HepG2 (cell line): ENCODE measurements at regions not wholly inside any gene's neighbourhood (a gene's known extent, or its start where the extent isn't known, plus 50 kb on each side); places are given as distances from the start of the nearest gene placed in this dataset.

Experiments used
- ATAC-seq: fragments of 200-7000 bp; cut with Tn5 transposase; 3 replicates; pipeline ENCODE4 v1.9.1; 2020; ENCODE audit warnings: mild to moderate bottlenecking, moderate library complexity
- BruUV-seq: library from RNA; stranded (reverse); fragments of 400-500 nt; replicated peaks from 2 replicates; lab custom pipeline; 2021; lab: Mats Ljungman, UMichigan
- CTCF ChIA-PET: fragments of 300-600 bp; formaldehyde crosslinking; extraction: SDS; loops from one replicate; lab custom pipeline; 2021; ENCODE audit warnings: low total read pairs, inconsistent platforms, low intra/inter-chr PET ratio; lab: Yijun Ruan, JAX
- POLR2A ChIA-PET: fragments of 350-600 bp; sonication (Branson Sonifier 250); formaldehyde crosslinking; loops from one replicate; lab custom pipeline; 2020; ENCODE audit warnings: antibody characterized with exemption, inconsistent platforms; lab: Yijun Ruan, JAX
- DNase-seq: peaks from one replicate; pipeline ENCODE4 v3.0.0-alpha.2; 2015; ENCODE audit warnings: low spot score
- FAIRE-seq: peaks from 3 replicates; lab custom pipeline; 2011; peaks lifted over from hg19 to GRCh38; lab: Jason Lieb, UNC
- H2AFZ ChIP-seq: one replicate; pipeline ENCODE4 v1.6.1; 2011; ENCODE audit warnings: low read length, inconsistent platforms
- H3K27ac ChIP-seq: fragments of 300-600 bp; 3 replicates; pipeline ENCODE4 v1.8.0; 2011; ENCODE audit warnings: mixed run types, mild to moderate bottlenecking, mixed read lengths, low read length, inconsistent platforms; ENCODE audit not compliant: insufficient read depth; ENCODE audit errors: extremely low read length
- H3K27me3 ChIP-seq, 2 experiments: fragments of 200-600 bp in 1 of 2; 2 replicates in 1 of 2; 3 replicates in 1 of 2; pipeline versions ENCODE4 v1.6.0 to v1.8.0; 2011; ENCODE audit warnings: low read length in 2 of 2, mild to moderate bottlenecking in 2 of 2, moderate library complexity in 2 of 2, inconsistent platforms in 1 of 2; ENCODE audit not compliant: insufficient read depth in 2 of 2, control insufficient read depth in 1 of 2
- H3K36me3 ChIP-seq, 2 experiments: fragments of 200-600 bp in 1 of 2; replicated peaks in 1 of 2; 2 replicates in 1 of 2; 3 replicates in 1 of 2; pipeline versions ENCODE4 v1.5.1 to v1.8.0; 2011; ENCODE audit warnings: low read length in 2 of 2, inconsistent platforms in 1 of 2; ENCODE audit not compliant: insufficient read depth in 2 of 2, control insufficient read depth in 1 of 2
- H3K4me1 ChIP-seq: 2 replicates; pipeline ENCODE4 v1.5.1; 2012; ENCODE audit warnings: low read length, inconsistent platforms; ENCODE audit not compliant: insufficient read depth
- H3K4me2 ChIP-seq: 2 replicates; pipeline ENCODE4 v1.6.0; 2011; ENCODE audit warnings: low read depth, low read length, inconsistent platforms
- H3K4me3 ChIP-seq, 3 experiments: fragments of 200-600 bp in 1 of 3; sonication (generic), shearing (Covaris generic) in 1 of 3; replicated peaks in 1 of 3; 2 replicates each; pipeline ENCODE4 v1.5.1; 2011 to 2016; ENCODE audit warnings: low read length in 3 of 3, inconsistent platforms in 2 of 3, low read depth in 2 of 3, mild to moderate bottlenecking in 2 of 3, control low read depth in 1 of 3, mixed read lengths in 1 of 3; ENCODE audit not compliant: insufficient read depth in 1 of 3
- H3K79me2 ChIP-seq: one replicate; pipeline ENCODE4 v1.6.1; 2011; ENCODE audit warnings: low read length, inconsistent platforms; ENCODE audit not compliant: insufficient read depth
- H3K9ac ChIP-seq: 2 replicates; pipeline ENCODE4 v1.6.0; 2011; ENCODE audit warnings: mild to moderate bottlenecking, low read depth, low read length, inconsistent platforms; ENCODE audit not compliant: insufficient read depth
- H3K9me3 ChIP-seq: 2 replicates; pipeline ENCODE4 v1.5.1; 2012; ENCODE audit warnings: mild to moderate bottlenecking, low read length
- H4K20me1 ChIP-seq: 2 replicates; pipeline ENCODE4 v1.6.0; 2011; ENCODE audit warnings: inconsistent platforms, mild to moderate bottlenecking, low read length, moderate library complexity; ENCODE audit not compliant: insufficient read depth
- ETV5 ChIP-seq: IDR thresholded peaks from 2 replicates; pipeline ENCODE4 v1.6.1; 2018; ENCODE audit warnings: missing biosample characterization, missing genetic modification reagents, inconsistent platforms, borderline replicate concordance
- HNF4A ChIP-seq: sonication (generic); formaldehyde crosslinking; IDR thresholded peaks from 2 replicates; pipeline ENCODE4 v1.4.0; 2020; ENCODE audit warnings: missing genetic modification reagents
- HOXD1 ChIP-seq: sonication (generic); formaldehyde crosslinking; IDR thresholded peaks from 2 replicates; pipeline ENCODE4 v1.5.0; 2020; ENCODE audit warnings: missing genetic modification reagents
- JDP2 ChIP-seq: sonication (generic); formaldehyde crosslinking; IDR thresholded peaks from 2 replicates; pipeline ENCODE4 v1.8.1; 2022; ENCODE audit warnings: missing genetic modification reagents, borderline replicate concordance
- KLF9 ChIP-seq: IDR thresholded peaks from 2 replicates; pipeline ENCODE4 v1.6.1; 2016; ENCODE audit warnings: low read depth
- SCMH1 ChIP-seq: sonication (generic); formaldehyde crosslinking; IDR thresholded peaks from 2 replicates; pipeline ENCODE4 v1.9.0; 2021; ENCODE audit warnings: missing genetic modification reagents, mild to moderate bottlenecking, borderline replicate concordance
- SUZ12 ChIP-seq: fragments of 150-350 bp; IDR thresholded peaks from 2 replicates; pipeline ENCODE4 v1.6.1; 2014; ENCODE audit warnings: low read depth, low read length
- TCF7 ChIP-seq: sonication (generic); IDR thresholded peaks from 2 replicates; pipeline ENCODE4 v1.6.1; 2016; ENCODE audit warnings: antibody characterized with exemption, low read depth
- ZNF263 ChIP-seq: sonication (generic); formaldehyde crosslinking; IDR thresholded peaks from 2 replicates; pipeline ENCODE4 v1.4.0; 2020; ENCODE audit warnings: missing genetic modification reagents
- ZNF383 ChIP-seq: sonication (generic); formaldehyde crosslinking; IDR thresholded peaks from 2 replicates; pipeline ENCODE4 v1.4.0; 2020; ENCODE audit warnings: missing genetic modification reagents, mild to moderate bottlenecking, borderline replicate concordance
- ZNF580 ChIP-seq: IDR thresholded peaks from 2 replicates; pipeline ENCODE4 v1.6.1; 2016; ENCODE audit warnings: low read depth, borderline replicate concordance
- WGBS: methylation state at CpG from one replicate; pipeline ENCODE4 v1.1.6; 2017; ENCODE audit warnings: low lambda C conversion rate; 5-methylcytosine and 5-hydroxymethylcytosine counted together
- in situ Hi-C: cut with HindIII; loops from 2 replicates; pipeline ENCODE4 v1.10.0; 2017; ENCODE audit warnings: low pct_unique_long_range_greater_than_20kb; ENCODE audit not compliant: extremely low pct_ligation_motif_present
- intact Hi-C: fragments of 100-400 bp; cut with micrococcal nuclease; formaldehyde crosslinking; loops from one replicate; pipeline ENCODE4 v1.10.0; 2022; ENCODE audit not compliant: unreplicated experiment
- TF ChIP-seq, protein P1 (sequence below): IDR thresholded peaks from 2 replicates; pipeline ENCODE4 v1.6.1; 2016; ENCODE audit warnings: missing compliant biosample characterization, missing genetic modification reagents, borderline replicate concordance
- TF ChIP-seq, protein P2 (sequence below): IDR thresholded peaks from 2 replicates; pipeline ENCODE4 v1.6.1; 2016
- TF ChIP-seq, protein P3 (sequence below): IDR thresholded peaks from 2 replicates; pipeline ENCODE4 v1.6.1; 2016; ENCODE audit warnings: mild to moderate bottlenecking, missing biosample characterization, missing genetic modification reagents
- TF ChIP-seq, protein P4 (sequence below): IDR thresholded peaks from 2 replicates; pipeline ENCODE4 v1.6.1; 2018; ENCODE audit warnings: missing genetic modification reagents

DNA sequence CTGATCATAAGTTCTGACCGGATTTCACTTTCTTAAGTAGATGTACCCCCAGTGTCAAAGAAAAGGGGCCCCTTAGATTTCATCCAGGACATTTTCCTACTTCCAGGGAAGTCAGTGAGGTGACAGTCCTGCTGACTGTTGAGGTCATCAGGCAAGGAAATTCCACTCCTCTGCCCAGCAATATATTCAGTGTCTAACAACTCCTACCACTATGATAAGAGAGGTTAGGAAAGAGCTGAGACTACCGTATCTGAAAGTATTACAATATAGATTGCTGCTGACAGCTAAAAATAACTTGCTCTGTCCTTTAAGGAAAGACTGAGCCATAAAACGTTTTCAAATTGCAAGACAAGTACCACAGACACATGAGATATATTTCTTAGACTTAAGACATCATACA lies 325.1 kb downstream of the EFNB2 start (continued):
- TF ChIP-seq, protein P1, sequence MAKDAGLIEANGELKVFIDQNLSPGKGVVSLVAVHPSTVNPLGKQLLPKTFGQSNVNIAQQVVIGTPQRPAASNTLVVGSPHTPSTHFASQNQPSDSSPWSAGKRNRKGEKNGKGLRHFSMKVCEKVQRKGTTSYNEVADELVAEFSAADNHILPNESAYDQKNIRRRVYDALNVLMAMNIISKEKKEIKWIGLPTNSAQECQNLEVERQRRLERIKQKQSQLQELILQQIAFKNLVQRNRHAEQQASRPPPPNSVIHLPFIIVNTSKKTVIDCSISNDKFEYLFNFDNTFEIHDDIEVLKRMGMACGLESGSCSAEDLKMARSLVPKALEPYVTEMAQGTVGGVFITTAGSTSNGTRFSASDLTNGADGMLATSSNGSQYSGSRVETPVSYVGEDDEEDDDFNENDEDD (CRISPR knock-in tag) = no peak
- no peak for TF ChIP-seq HNF4A (CRISPR knock-in tag)
- TF ChIP-seq ZNF383 (CRISPR knock-in tag) = no peak
- no peak for TF ChIP-seq HOXD1 (CRISPR knock-in tag)

DNA sequence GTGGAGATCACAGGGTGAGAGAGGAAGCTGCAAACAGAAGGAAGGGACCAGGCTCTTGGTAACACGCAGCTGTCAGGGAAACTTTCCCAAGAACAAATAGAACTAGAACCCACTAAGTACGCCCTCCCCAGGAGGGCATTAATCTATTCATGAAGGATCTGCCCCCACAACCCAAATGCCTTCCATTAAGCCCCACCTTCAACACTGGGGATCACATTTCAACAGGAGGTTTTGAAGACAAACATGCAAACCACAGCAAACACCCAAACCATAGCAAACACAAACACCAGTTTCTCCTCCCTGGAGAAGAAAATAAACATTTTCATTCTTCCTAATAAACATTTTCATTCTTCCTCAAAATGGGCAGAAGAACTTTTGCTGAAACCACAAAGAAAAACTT lies 329.6 kb downstream of the EFNB2 start:
- TF ChIP-seq KLF9 (CRISPR knock-in tag) (no peak), SCMH1 (CRISPR knock-in tag) (no peak), TCF7 (no peak)
- Histone ChIP-seq H3K4me2 (no peak overlapping the region), H3K79me2 (no peaks in the 10 kb centered on the region), H4K20me1 (no peaks in the 10 kb centered on the region), H3K27ac (no peak overlapping the region), H3K4me3 (no peak overlapping the region), H3K36me3 (no peaks in the 10 kb centered on the region), H3K4me1 (no peaks in the 10 kb centered on the region), H3K9me3 (no peaks in the 10 kb centered on the region), H2AFZ (no peak overlapping the region), H3K27me3 (no peaks in the 10 kb centered on the region), H3K9ac (no peak overlapping the region)
- intact Hi-C loops = no loop called here
- WGBS = 10% methylated on average over 2 of the region's 2 CpGs
- FAIRE-seq (no peak), ATAC-seq (no peak), DNase-seq (no peak)
- no TSS peak for BruUV-seq
- in situ Hi-C loops = no loop called here
- ChIA-PET POLR2A (no interaction called here), CTCF (no interaction called here)

- H3K9ac ChIP-seq = no peak overlapping the region
- POLR2A ChIA-PET = no interaction called here
- intact Hi-C loops = no loop called here
- TF ChIP-seq ZNF263 (CRISPR knock-in tag) (no peak), ZNF580 (no peak), SUZ12 (no peak), JDP2 (CRISPR knock-in tag) (no peak), ETV5 (CRISPR knock-in tag) (no peak)
- TF ChIP-seq, protein P2, sequence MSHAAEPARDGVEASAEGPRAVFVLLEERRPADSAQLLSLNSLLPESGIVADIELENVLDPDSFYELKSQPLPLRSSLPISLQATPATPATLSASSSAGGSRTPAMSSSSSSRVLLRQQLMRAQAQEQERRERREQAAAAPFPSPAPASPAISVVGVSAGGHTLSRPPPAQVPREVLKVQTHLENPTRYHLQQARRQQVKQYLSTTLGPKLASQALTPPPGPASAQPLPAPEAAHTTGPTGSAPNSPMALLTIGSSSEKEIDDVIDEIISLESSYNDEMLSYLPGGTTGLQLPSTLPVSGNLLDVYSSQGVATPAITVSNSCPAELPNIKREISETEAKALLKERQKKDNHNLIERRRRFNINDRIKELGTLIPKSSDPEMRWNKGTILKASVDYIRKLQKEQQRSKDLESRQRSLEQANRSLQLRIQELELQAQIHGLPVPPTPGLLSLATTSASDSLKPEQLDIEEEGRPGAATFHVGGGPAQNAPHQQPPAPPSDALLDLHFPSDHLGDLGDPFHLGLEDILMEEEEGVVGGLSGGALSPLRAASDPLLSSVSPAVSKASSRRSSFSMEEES (CRISPR knock-in tag) = no peak
- TF ChIP-seq, protein P3, sequence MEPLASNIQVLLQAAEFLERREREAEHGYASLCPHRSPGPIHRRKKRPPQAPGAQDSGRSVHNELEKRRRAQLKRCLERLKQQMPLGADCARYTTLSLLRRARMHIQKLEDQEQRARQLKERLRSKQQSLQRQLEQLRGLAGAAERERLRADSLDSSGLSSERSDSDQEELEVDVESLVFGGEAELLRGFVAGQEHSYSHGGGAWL = no peak
- TF ChIP-seq, protein P4, sequence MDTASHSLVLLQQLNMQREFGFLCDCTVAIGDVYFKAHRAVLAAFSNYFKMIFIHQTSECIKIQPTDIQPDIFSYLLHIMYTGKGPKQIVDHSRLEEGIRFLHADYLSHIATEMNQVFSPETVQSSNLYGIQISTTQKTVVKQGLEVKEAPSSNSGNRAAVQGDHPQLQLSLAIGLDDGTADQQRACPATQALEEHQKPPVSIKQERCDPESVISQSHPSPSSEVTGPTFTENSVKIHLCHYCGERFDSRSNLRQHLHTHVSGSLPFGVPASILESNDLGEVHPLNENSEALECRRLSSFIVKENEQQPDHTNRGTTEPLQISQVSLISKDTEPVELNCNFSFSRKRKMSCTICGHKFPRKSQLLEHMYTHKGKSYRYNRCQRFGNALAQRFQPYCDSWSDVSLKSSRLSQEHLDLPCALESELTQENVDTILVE = no peak
Measured at GRCh38 chr13:106197496-106197895, 338.0 kb downstream of the EFNB2 start.

More at GRCh38 chr13:106197496-106197895, 338.0 kb downstream of the EFNB2 start:
- no peak for DNase-seq
- H3K4me2 ChIP-seq = no peak overlapping the region
- no peaks in the 10 kb centered on the region for H3K27me3 ChIP-seq
- H2AFZ ChIP-seq = no peak overlapping the region
- FAIRE-seq = no peak
- no peaks in the 10 kb centered on the region for H3K79me2 ChIP-seq
- 0% methylated on average over 1 of the region's 1 CpG for WGBS
- H3K36me3 ChIP-seq = no peaks in the 10 kb centered on the region
- no peak for ATAC-seq
- H3K4me3 ChIP-seq = no peak overlapping the region
- CTCF ChIA-PET = no interaction called here
- H3K27ac ChIP-seq = no peak overlapping the region
- H3K9me3 ChIP-seq = no peaks in the 10 kb centered on the region
- no TSS peak for BruUV-seq
- H3K4me1 ChIP-seq = no peaks in the 10 kb centered on the region
- in situ Hi-C loops = no loop called here
- no peaks in the 10 kb centered on the region for H4K20me1 ChIP-seq
